ENCODE measurements at regions not wholly inside any gene's neighbourhood (a gene's known extent, or its start where the extent isn't known, plus 50 kb on each side); places are given as distances from the start of the nearest gene placed in this dataset.

- Histone ChIP-seq H3K36me3 (ENCODE audit: low read depth) (no peaks in the 10 kb centered on the region), H3K4me3 (ENCODE audit: severe bottlenecking) (no peak overlapping the region), H3K4me1 (ENCODE audit: insufficient read depth, poor library complexity, severe bottlenecking) (peaks cover 8% of the 10 kb centered on the region), H3K27me3 (ENCODE audit: insufficient read depth, poor library complexity, severe bottlenecking) (no peaks in the 10 kb centered on the region), H3K9me3 (ENCODE audit: severe bottlenecking) (no peaks in the 10 kb centered on the region), H3K27ac (ENCODE audit: poor library complexity, severe bottlenecking) (no peak overlapping the region)
- DNase-seq (ENCODE audit: low spot score): no peak
- no peak for ATAC-seq (ENCODE audit: low read depth)
- no peak for TF ChIP-seq CTCF (IDR thresholded peaks at IDR 0.05; ENCODE audit: poor library complexity, severe bottlenecking)
These were observed 273.7 kb upstream of the IRX1 start for GRCh38 chr5:3321923-3322322.

- Histone ChIP-seq H3K4me3 (ENCODE audit: severe bottlenecking) (no peak overlapping the region), H3K36me3 (ENCODE audit: low read depth) (no peaks in the 10 kb centered on the region), H3K27me3 (ENCODE audit: insufficient read depth, poor library complexity, severe bottlenecking) (no peaks in the 10 kb centered on the region), H3K4me1 (ENCODE audit: insufficient read depth, poor library complexity, severe bottlenecking) (peaks cover 8% of the 10 kb centered on the region), H3K9me3 (ENCODE audit: severe bottlenecking) (no peaks in the 10 kb centered on the region), H3K27ac (ENCODE audit: poor library complexity, severe bottlenecking) (peak overlapping the region; percentile 43)
- no peak for ATAC-seq (ENCODE audit: low read depth)
- no peak for DNase-seq (ENCODE audit: low spot score)
- no peak for TF ChIP-seq CTCF (IDR thresholded peaks at IDR 0.05; ENCODE audit: poor library complexity, severe bottlenecking)
These were observed 274.4 kb upstream of the IRX1 start for GRCh38 chr5:3321119-3321760.

GRCh38 chr5:3320317-3320875, 275.2 kb upstream of the IRX1 start:
- ATAC-seq (ENCODE audit: low read depth) (peak; percentile 82), DNase-seq (ENCODE audit: low spot score) (no peak)
- H3K9me3 ChIP-seq (ENCODE audit: severe bottlenecking): no peaks in the 10 kb centered on the region
- no peak overlapping the region for H3K4me3 ChIP-seq (ENCODE audit: severe bottlenecking)
- TF ChIP-seq CTCF (IDR thresholded peaks at IDR 0.05; ENCODE audit: poor library complexity, severe bottlenecking): no peak
- H3K36me3 ChIP-seq (ENCODE audit: low read depth): no peaks in the 10 kb centered on the region
- H3K27me3 ChIP-seq (ENCODE audit: insufficient read depth, poor library complexity, severe bottlenecking): no peaks in the 10 kb centered on the region
- H3K27ac ChIP-seq (ENCODE audit: poor library complexity, severe bottlenecking): peak overlapping the region; percentile 43
- peaks cover 8% of the 10 kb centered on the region for H3K4me1 ChIP-seq (ENCODE audit: insufficient read depth, poor library complexity, severe bottlenecking)

- H3K9me3 ChIP-seq (ENCODE audit: severe bottlenecking): peaks cover 8% of the 10 kb centered on the region
- peak overlapping the region; percentile 5 for H3K27ac ChIP-seq (ENCODE audit: poor library complexity, severe bottlenecking)
- H3K36me3 ChIP-seq (ENCODE audit: low read depth): no peaks in the 10 kb centered on the region
- H3K4me1 ChIP-seq (ENCODE audit: insufficient read depth, poor library complexity, severe bottlenecking): peaks cover 8% of the 10 kb centered on the region
- no peak for TF ChIP-seq CTCF (IDR thresholded peaks at IDR 0.05; ENCODE audit: poor library complexity, severe bottlenecking)
- H3K4me3 ChIP-seq (ENCODE audit: severe bottlenecking): no peak overlapping the region
- DNase-seq (ENCODE audit: low spot score): no peak
- no peaks in the 10 kb centered on the region for H3K27me3 ChIP-seq (ENCODE audit: insufficient read depth, poor library complexity, severe bottlenecking)
- ATAC-seq (ENCODE audit: low read depth): no peak
These were observed 278.4 kb upstream of the IRX1 start for GRCh38 chr5:3317051-3317795.

Measured in RWPE2 (cell line).